Neuron (in vitro differentiated cells): ENCODE measurements at regions not wholly inside any gene's neighbourhood (a gene's known extent, or its start where the extent isn't known, plus 50 kb on each side); places are given as distances from the start of the nearest gene placed in this dataset.

Experiments
- H2AFZ ChIP-seq: one replicate; pipeline ENCODE4 v1.6.1; 2013; ENCODE audit warnings: low read depth, mild to moderate bottlenecking, inconsistent platforms, low read length, moderate library complexity
- H3K27me3 ChIP-seq: one replicate; pipeline ENCODE4 v1.6.1; 2013; ENCODE audit warnings: low read length; ENCODE audit not compliant: insufficient read depth
- H3K36me3 ChIP-seq: one replicate; pipeline ENCODE4 v1.6.1; 2013; ENCODE audit warnings: low read length; ENCODE audit not compliant: insufficient read depth
- H3K4me1 ChIP-seq: one replicate; pipeline ENCODE4 v1.6.1; 2013; ENCODE audit warnings: low read length; ENCODE audit not compliant: insufficient read depth
- H3K4me3 ChIP-seq: 2 replicates; pipeline ENCODE4 v1.5.1; 2013; ENCODE audit warnings: mild to moderate bottlenecking, low read length, moderate library complexity
- H3K9me3 ChIP-seq: one replicate; pipeline ENCODE4 v1.6.1; 2013; ENCODE audit warnings: low read length

- H3K27me3 ChIP-seq: peaks cover 5% of the 10 kb centered on the region
- no peaks in the 10 kb centered on the region for H3K36me3 ChIP-seq
- no peaks in the 10 kb centered on the region for H3K9me3 ChIP-seq
- H3K4me1 ChIP-seq: no peaks in the 10 kb centered on the region
- no peak overlapping the region for H3K4me3 ChIP-seq
- H2AFZ ChIP-seq: no peak overlapping the region
Observed at GRCh38 chr18:77754475-77755044, 504.9 kb downstream of the GALR1 start.

DNA sequence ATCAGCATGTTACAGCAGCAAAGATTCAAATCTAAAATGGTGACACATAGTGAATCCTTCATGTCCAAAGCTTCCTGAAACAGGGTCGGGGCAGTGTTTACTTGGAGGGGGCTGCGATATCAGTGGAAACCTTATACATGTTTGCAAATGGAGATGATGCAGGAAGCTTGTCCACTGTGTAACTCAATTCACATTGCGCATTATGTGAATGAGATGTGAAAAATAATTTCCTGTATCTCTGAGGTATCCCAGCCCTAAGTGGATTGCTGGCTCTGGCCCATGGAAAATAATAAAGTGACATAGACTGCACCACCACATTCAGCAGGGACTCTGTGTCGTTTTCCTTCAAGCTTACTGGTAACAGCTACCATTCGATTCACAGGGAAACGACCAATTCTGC lies 505.5 kb downstream of the GALR1 start:
- Histone ChIP-seq H3K4me3 (no peak overlapping the region), H3K36me3 (no peaks in the 10 kb centered on the region), H2AFZ (no peak overlapping the region), H3K9me3 (no peaks in the 10 kb centered on the region), H3K27me3 (peaks cover 5% of the 10 kb centered on the region), H3K4me1 (no peaks in the 10 kb centered on the region)

GRCh38 chr18:77761332-77761731 lies 511.7 kb downstream of the GALR1 start:
- Histone ChIP-seq H2AFZ (no peak overlapping the region), H3K27me3 (peaks cover 7% of the 10 kb centered on the region), H3K9me3 (no peaks in the 10 kb centered on the region), H3K4me3 (no peak overlapping the region), H3K4me1 (no peaks in the 10 kb centered on the region), H3K36me3 (no peaks in the 10 kb centered on the region)

GRCh38 chr18:77762014-77762413 lies 512.4 kb downstream of the GALR1 start:
- no peaks in the 10 kb centered on the region for H3K4me1 ChIP-seq
- H3K27me3 ChIP-seq: peaks cover 7% of the 10 kb centered on the region
- H3K9me3 ChIP-seq: no peaks in the 10 kb centered on the region
- H3K4me3 ChIP-seq: no peak overlapping the region
- no peaks in the 10 kb centered on the region for H3K36me3 ChIP-seq
- H2AFZ ChIP-seq: no peak overlapping the region

GRCh38 chr18:77762642-77763041 lies 513.0 kb downstream of the GALR1 start:
- Histone ChIP-seq H3K27me3 (peaks cover 7% of the 10 kb centered on the region), H2AFZ (no peak overlapping the region), H3K4me3 (no peak overlapping the region), H3K36me3 (no peaks in the 10 kb centered on the region), H3K4me1 (no peaks in the 10 kb centered on the region), H3K9me3 (no peaks in the 10 kb centered on the region)

DNA sequence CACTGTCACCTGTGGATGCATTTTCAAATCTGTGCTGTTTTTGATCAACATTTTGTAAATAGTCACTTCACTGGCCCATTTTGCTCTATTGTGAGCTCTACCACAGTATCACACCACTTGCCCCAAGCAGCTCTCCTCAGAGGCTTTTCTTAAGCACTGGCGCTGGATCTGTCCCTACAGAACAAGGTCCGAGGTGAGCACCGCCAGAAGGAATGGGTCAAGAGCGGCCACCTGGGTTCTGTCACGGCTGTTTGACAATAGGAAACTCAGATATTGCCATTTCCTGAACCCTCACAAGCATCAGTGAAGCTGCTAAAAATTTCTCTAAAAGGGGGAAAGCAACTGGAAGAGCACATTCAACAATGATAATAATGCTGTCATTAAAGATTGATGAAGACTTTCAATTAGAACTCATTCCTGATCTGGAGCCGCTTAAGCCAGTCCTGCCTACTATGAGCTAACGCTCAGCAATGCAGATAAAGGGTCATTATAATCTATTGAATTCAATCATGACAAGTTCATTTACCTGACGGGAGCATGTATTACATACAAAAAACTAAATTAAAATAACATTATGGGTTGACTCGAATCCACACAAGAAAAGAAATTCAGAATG lies 514.0 kb downstream of the GALR1 start:
- Histone ChIP-seq H3K36me3 (no peaks in the 10 kb centered on the region), H2AFZ (no peak overlapping the region)

GRCh38 chr18:77765468-77765867 lies 515.8 kb downstream of the GALR1 start:
- Histone ChIP-seq H3K27me3 (peaks cover 7% of the 10 kb centered on the region), H3K4me1 (no peaks in the 10 kb centered on the region), H3K4me3 (no peak overlapping the region), H3K36me3 (no peaks in the 10 kb centered on the region), H2AFZ (no peak overlapping the region), H3K9me3 (no peaks in the 10 kb centered on the region)

More for the DNA sequence above, 514.0 kb downstream of the GALR1 start:
- Histone ChIP-seq H3K4me3 (no peak overlapping the region), H3K27me3 (peaks cover 7% of the 10 kb centered on the region), H3K4me1 (no peaks in the 10 kb centered on the region), H3K9me3 (no peaks in the 10 kb centered on the region)

- H3K4me3 ChIP-seq: no peak overlapping the region
- H3K4me1 ChIP-seq: no peaks in the 10 kb centered on the region
- no peak overlapping the region for H2AFZ ChIP-seq
- H3K9me3 ChIP-seq: no peaks in the 10 kb centered on the region
- H3K36me3 ChIP-seq: no peaks in the 10 kb centered on the region
- H3K27me3 ChIP-seq: peaks cover 7% of the 10 kb centered on the region
Observed at GRCh38 chr18:77766421-77766820, 516.8 kb downstream of the GALR1 start.

- H3K4me1 ChIP-seq: no peaks in the 10 kb centered on the region
- no peaks in the 10 kb centered on the region for H3K27me3 ChIP-seq
- no peak overlapping the region for H3K4me3 ChIP-seq
- H3K9me3 ChIP-seq: no peaks in the 10 kb centered on the region
- H2AFZ ChIP-seq: no peak overlapping the region
- H3K36me3 ChIP-seq: no peaks in the 10 kb centered on the region
Observed at GRCh38 chr18:77772177-77772576, 522.5 kb downstream of the GALR1 start.

DNA sequence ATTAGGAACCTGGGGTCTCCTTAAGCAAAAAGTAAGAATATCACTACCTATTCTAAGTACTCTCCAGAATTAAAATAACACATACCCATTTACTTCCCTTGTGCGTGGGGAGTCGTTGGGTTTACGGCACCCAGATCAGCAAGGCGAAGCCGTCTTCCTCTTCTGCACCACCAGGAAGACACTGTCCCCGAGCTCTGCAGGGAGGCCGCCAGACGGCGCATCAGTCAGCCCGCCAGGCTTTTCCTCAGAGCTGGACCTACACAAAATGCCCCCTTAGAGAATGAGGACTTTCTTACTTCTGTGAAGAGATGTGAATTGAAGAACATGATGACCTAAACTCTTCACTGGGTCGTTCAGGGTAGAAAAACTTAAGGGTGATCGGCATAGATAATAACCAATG lies 526.5 kb downstream of the GALR1 start:
- no peaks in the 10 kb centered on the region for H3K9me3 ChIP-seq
- no peak overlapping the region for H2AFZ ChIP-seq
- no peaks in the 10 kb centered on the region for H3K4me1 ChIP-seq
- H3K4me3 ChIP-seq: no peak overlapping the region
- H3K27me3 ChIP-seq: no peaks in the 10 kb centered on the region
- H3K36me3 ChIP-seq: no peaks in the 10 kb centered on the region

GRCh38 chr18:77777163-77777562 lies 527.5 kb downstream of the GALR1 start:
- H3K4me1 ChIP-seq: no peaks in the 10 kb centered on the region
- H2AFZ ChIP-seq: no peak overlapping the region
- H3K4me3 ChIP-seq: no peak overlapping the region
- no peaks in the 10 kb centered on the region for H3K36me3 ChIP-seq
- no peaks in the 10 kb centered on the region for H3K9me3 ChIP-seq
- H3K27me3 ChIP-seq: no peaks in the 10 kb centered on the region

DNA sequence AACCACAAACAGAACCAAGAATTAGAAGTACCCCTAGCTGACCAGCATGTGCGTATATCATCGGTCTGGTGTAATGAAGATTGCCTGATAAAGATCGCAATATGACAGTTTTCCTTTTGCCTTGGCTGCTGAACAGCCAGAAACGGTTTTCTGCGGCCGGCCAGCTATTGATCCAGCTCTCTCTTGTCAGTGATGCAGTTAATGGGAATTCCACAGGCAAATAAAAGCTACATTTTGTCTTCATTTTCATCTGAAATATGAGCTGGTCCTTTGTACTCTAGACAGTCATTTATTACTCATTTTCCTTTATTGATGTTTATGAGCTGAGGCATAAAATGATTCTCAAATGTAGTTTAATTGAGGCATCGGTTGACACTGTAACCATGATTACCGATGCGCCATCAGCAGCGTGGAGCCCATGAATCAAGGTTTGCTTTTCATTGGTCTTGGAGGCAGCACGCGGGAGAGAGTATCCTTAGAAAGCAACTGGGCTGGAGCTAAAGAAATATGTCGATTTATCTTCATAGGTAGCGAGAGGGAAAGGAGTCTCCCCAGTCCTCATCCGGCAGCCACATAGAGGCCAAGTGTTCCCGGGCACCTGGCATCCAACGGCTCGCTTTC lies 535.2 kb downstream of the GALR1 start:
- Histone ChIP-seq H3K36me3 (no peaks in the 10 kb centered on the region), H2AFZ (no peak overlapping the region), H3K27me3 (peaks cover 6% of the 10 kb centered on the region), H3K4me1 (no peaks in the 10 kb centered on the region), H3K9me3 (no peaks in the 10 kb centered on the region), H3K4me3 (no peak overlapping the region)

DNA sequence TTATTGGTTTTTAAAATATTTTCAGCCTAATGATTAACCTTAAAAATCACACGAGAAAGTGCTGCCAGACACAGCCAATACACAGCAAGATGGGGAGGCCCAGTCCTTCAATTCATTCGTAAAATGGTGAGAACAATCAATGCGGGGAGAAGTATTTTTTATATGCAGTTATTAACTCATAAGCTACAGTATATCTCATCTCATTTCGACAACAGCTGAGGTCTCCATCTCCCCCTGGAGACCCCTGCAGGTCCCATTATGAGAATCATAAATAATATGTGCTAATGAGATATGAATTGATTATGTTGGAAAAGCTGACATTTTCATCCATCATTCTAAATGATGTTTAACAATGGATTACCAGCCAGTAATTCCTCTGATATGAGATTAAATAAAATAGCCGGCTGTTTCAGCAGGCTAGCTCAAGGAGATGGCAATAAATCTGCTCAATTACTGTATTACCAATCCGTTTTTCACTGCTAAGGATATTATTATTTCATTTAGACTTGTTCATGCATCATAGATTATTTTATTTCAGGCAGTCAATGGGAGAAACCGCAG lies 535.8 kb downstream of the GALR1 start:
- Histone ChIP-seq H3K27me3 (peaks cover 6% of the 10 kb centered on the region), H3K36me3 (no peaks in the 10 kb centered on the region), H2AFZ (no peak overlapping the region), H3K9me3 (no peaks in the 10 kb centered on the region), H3K4me3 (no peak overlapping the region), H3K4me1 (no peaks in the 10 kb centered on the region)
